HG03103 (cell line): ENCODE measurements at regions not wholly inside any gene's neighbourhood (a gene's known extent, or its start where the extent isn't known, plus 50 kb on each side); places are given as distances from the start of the nearest gene placed in this dataset.

Experiments
- ATAC-seq: cut with Tn5 transposase; IDR thresholded peaks from one replicate; pipeline ENCODE4 v1.9.1; 2021; ENCODE audit warnings: low read depth; ENCODE audit not compliant: unreplicated experiment

DNA sequence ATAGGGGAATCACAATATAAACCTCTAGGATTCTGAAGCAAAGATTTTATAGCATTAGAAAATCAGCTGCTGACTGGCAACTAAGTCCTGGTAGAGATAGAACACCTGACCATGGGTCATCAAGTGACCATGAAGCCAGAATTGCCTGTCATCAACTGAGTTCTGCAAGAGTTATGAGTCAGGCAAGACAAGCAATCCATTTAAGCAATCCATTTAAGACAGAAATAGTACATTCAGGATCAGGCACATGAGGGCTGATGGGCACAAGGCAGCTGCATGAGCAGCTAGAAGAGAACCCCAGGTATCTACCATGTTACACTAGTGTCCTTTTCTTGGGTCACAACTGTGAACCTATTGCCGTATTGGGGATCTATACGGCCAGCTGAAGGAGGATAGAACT lies 98.9 kb downstream of the SPRY1 start:
- ATAC-seq: no peak

GRCh38 chr4:123496421-123496820 lies 99.8 kb downstream of the SPRY1 start:
- ATAC-seq: no peak

GRCh38 chr4:123497340-123497739 lies 100.7 kb downstream of the SPRY1 start:
- no peak for ATAC-seq

- ATAC-seq: no peak
Observed at GRCh38 chr4:123501733-123502132, 105.1 kb downstream of the SPRY1 start.

- no peak for ATAC-seq
Observed at GRCh38 chr4:123503698-123504363, 107.2 kb downstream of the SPRY1 start.

- ATAC-seq: no peak
Observed at GRCh38 chr4:123505095-123506010, 108.8 kb downstream of the SPRY1 start.

- no peak for ATAC-seq
Observed at GRCh38 chr4:123506011-123506695, 109.6 kb downstream of the SPRY1 start.

DNA sequence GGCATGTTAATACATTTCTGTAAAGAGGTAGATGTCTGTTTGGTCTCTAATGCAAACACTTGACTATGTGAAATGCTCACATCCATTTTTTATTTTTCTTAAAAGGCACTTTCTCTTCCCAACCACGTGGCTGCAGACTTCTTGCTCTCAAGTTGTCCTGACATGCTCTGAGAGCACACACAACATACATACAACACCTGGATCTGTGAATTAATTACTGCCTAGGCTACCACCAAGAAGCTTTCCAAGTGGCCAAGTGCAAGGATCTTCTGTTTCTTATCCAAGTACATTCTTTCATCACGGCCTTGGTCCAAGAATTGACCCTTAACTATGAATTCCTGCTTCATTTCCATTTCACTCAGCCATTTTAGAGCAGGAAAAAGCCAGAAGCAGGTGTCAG lies 110.8 kb downstream of the SPRY1 start:
- ATAC-seq: no peak

DNA sequence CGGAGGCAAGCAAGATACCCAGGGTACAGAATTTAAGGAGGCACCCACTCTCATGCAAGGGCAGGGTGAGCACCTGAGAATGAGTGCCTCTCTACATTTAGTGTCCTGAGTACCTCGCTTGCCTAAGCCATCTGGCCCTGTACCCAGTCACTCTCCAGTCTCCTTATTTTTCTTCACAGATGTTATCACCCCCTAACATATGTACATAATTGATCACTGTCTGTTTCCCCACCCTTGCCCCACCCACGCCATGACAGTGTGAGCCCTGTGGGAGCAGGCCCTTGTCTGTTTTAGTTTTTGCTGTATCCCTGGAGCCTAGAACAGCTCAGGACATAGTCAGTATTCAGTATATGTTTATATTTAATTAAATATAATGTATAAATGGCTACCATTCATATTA lies 113.6 kb downstream of the SPRY1 start:
- ATAC-seq: no peak

DNA sequence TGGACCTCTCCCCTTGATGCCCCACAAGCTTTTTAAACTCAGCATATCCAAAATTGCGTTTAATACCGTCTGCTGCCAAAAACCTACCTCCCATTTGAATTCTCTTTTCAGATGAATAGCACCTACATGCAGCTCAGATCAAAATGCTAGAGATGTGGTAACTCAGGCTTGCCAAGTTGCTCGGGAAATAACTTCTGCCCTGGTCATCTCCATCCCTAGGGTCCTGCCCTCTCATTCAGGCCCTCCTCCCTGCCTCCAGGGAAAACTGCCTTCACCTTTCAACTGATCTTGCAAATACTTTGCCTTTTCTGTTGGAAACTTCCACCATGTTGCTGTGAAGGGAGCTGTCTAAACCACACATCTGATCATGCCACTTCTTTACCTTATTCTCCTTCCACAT lies 114.1 kb downstream of the SPRY1 start:
- ATAC-seq: no peak

- no peak for ATAC-seq
Observed at GRCh38 chr4:123516576-123516975, 120.0 kb downstream of the SPRY1 start.

DNA sequence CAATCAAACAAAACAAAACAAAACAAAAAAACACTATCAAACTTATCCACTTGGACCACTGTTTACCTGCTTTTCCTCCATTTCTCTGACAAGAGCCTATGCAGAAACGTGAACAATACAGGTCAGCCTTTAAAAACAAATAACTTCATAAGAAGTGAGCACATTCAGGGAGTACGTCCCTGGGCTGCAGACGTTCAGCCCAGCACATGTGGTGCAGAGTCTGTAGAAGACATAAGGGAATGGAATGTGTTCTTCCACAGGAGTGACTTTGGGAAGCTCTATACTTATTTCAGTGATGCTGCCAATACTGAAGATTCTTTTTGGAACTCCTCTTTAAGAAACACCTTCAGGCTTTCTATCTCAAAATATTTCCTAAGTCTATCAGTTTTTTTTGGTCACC lies 120.6 kb downstream of the SPRY1 start:
- no peak for ATAC-seq

- ATAC-seq: no peak
Observed at GRCh38 chr4:123517971-123518370, 121.4 kb downstream of the SPRY1 start.

DNA sequence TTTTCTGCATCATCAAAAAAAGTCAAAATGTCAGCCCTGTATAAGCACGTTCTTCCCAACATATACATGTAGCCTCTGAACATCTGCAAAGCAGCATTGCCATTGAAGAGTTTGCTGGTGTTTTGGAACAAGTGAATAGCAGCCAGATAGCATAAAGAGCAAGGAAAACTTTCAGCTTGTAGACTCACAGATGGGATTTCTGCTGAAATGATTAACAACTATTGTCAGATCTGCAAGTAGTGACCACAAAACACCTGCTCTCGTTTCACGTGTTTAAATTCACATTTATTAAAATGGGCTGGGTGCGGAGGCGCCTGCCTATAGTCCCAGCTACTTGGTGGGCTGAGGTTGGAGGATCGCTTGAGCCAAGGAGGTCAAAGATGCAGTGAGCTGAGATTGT lies 123.7 kb downstream of the SPRY1 start:
- ATAC-seq: no peak

- ATAC-seq: no peak
Observed at GRCh38 chr4:123522081-123522480, 125.5 kb downstream of the SPRY1 start.

DNA sequence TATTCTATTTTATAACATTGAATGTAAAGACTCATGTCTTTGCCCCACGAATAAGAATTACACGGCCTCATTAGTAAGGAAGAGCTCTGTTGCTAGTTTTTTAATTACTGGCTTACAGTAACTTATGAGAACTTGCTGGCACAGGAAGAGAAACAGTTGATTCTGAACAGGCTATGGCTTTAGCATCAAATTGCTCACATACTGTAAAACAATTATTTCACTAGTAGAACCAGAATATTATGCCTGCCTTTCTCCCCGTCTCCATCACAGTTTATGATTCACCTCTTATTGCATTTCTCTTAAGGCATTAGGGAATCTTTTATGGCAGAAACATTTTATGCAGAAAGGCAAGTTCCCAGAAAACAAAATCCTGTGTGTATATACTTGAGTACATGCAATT lies 126.1 kb downstream of the SPRY1 start:
- no peak for ATAC-seq

DNA sequence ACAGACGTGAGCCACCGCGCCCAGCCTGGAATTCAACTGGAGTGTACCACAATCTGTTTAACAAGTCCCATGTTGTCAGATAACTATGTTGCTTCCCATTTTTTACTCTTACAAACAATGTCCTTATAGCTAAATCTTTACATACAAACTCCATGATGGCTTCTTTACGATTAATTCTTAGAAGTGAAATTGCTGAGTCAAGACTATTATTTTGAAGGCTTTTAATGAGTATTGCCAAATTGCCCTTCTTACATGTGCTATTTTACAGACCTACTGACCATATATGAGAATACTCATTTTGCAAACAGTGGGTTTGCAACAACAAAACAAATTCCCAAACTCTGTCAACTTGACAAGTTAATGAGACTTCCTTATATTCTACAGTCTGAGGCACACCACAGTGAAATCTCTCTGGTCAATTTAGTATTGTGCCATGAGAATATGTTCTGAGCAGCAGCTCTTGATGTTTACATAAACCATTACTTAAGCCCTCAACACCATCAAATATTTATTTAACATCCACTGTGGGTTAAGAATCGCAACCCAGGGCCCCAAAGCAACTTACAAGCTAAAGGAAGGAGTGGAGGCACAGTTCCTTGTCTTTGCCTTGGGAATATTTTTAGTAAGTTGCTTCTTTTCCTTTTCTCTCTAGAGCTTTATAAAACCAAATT lies 128.5 kb downstream of the SPRY1 start:
- no peak for ATAC-seq

DNA sequence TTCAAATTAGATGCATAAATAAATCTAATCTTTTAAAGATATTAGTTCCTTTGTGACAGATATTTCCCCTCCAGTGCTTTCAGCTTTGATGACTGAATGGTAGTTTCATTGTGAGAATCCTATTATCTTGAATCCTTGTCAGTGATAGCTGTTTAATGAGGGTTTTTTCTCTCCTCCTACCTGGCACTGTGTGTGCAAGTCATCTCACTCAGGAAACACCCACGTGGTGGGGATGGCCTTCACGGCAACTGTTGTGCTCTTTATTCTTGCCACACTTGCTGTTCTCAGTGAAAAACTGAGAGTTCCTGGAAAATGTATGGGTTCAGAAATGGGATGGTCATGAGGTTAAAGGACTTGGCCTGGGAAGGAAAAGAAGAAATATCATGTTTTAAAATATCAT lies 129.9 kb downstream of the SPRY1 start:
- no peak for ATAC-seq

- no peak for ATAC-seq
Observed at GRCh38 chr4:123528501-123529277, 132.1 kb downstream of the SPRY1 start.

DNA sequence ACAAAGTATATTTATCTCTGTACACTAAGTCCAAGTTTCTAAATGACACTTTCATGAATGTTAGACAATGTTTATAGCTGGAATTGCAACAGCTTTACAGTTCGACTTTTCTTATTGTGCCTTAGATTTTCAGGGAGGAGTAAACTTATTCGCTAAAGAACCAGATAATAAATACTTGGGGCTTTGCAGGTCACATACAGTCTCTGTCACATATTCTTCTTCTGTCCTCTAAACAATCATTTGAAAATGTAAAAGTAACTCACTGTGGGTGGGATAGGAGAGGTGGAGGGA lies 132.6 kb downstream of the SPRY1 start:
- ATAC-seq: no peak
